ENCODE measurements at regions not wholly inside any gene's neighbourhood (a gene's known extent, or its start where the extent isn't known, plus 50 kb on each side); places are given as distances from the start of the nearest gene placed in this dataset.

- peaks cover 4% of the 10 kb centered on the region for H3K9me3 ChIP-seq (ENCODE audit: low read depth, low read length, poor library complexity, severe bottlenecking)
- ChIA-PET CTCF (no interaction called here), POLR2A (ENCODE audit: low non-redundant PET) (no interaction called here)
- H3K27ac ChIP-seq (ENCODE audit: low read depth, low read length, poor library complexity, severe bottlenecking) = no peak overlapping the region
- no TSS peak for BruUV-seq (replicated peaks)
- no peak for DNase-seq (ENCODE audit: low spot score)
- no peaks in the 10 kb centered on the region for H3K36me3 ChIP-seq (ENCODE audit: insufficient read depth, low read length, poor library complexity, severe bottlenecking)
- no peaks in the 10 kb centered on the region for H3K27me3 ChIP-seq (replicated peaks; ENCODE audit: insufficient read depth, low read depth, low read length, poor library complexity)
- intact Hi-C loops (cut with micrococcal nuclease; ENCODE audit: unreplicated experiment) = no loop called here
- no peak overlapping the region for H3K4me3 ChIP-seq (ENCODE audit: low read depth, low read length, poor library complexity, severe bottlenecking)
- H3K4me1 ChIP-seq (ENCODE audit: insufficient read depth, low read length, poor library complexity, severe bottlenecking) = peaks cover 5% of the 10 kb centered on the region
- TF ChIP-seq, protein P1, sequence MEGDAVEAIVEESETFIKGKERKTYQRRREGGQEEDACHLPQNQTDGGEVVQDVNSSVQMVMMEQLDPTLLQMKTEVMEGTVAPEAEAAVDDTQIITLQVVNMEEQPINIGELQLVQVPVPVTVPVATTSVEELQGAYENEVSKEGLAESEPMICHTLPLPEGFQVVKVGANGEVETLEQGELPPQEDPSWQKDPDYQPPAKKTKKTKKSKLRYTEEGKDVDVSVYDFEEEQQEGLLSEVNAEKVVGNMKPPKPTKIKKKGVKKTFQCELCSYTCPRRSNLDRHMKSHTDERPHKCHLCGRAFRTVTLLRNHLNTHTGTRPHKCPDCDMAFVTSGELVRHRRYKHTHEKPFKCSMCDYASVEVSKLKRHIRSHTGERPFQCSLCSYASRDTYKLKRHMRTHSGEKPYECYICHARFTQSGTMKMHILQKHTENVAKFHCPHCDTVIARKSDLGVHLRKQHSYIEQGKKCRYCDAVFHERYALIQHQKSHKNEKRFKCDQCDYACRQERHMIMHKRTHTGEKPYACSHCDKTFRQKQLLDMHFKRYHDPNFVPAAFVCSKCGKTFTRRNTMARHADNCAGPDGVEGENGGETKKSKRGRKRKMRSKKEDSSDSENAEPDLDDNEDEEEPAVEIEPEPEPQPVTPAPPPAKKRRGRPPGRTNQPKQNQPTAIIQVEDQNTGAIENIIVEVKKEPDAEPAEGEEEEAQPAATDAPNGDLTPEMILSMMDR (conservative IDR thresholded peaks at IDR 0.05; ENCODE audit: low read depth, low read length) = no peak
- TF ChIP-seq EZH2 (IDR thresholded peaks at IDR 0.05; ENCODE audit: borderline replicate concordance, low read depth, low read length, poor library complexity, severe bottlenecking) = no peak
These were observed 383.6 kb downstream of the EPHA7 start for GRCh38 chr6:93035756-93036155.

- ChIA-PET CTCF (no interaction called here), POLR2A (ENCODE audit: low non-redundant PET) (no interaction called here)
- H3K27ac ChIP-seq (ENCODE audit: low read depth, low read length, poor library complexity, severe bottlenecking) = no peak overlapping the region
- DNase-seq (ENCODE audit: low spot score) = no peak
- H3K36me3 ChIP-seq (ENCODE audit: insufficient read depth, low read length, poor library complexity, severe bottlenecking) = no peaks in the 10 kb centered on the region
- no peak for TF ChIP-seq EZH2 (IDR thresholded peaks at IDR 0.05; ENCODE audit: borderline replicate concordance, low read depth, low read length, poor library complexity, severe bottlenecking)
- TF ChIP-seq, protein P1 (conservative IDR thresholded peaks at IDR 0.05; ENCODE audit: low read depth, low read length) = no peak
- no peak overlapping the region for H3K4me3 ChIP-seq (ENCODE audit: low read depth, low read length, poor library complexity, severe bottlenecking)
- H3K27me3 ChIP-seq (replicated peaks; ENCODE audit: insufficient read depth, low read depth, low read length, poor library complexity) = no peaks in the 10 kb centered on the region
- intact Hi-C loops (cut with micrococcal nuclease; ENCODE audit: unreplicated experiment) = no loop called here
- no peaks in the 10 kb centered on the region for H3K9me3 ChIP-seq (ENCODE audit: low read depth, low read length, poor library complexity, severe bottlenecking)
- no peaks in the 10 kb centered on the region for H3K4me1 ChIP-seq (ENCODE audit: insufficient read depth, low read length, poor library complexity, severe bottlenecking)
- BruUV-seq (replicated peaks) = no TSS peak
These were observed 398.0 kb downstream of the EPHA7 start for GRCh38 chr6:93021235-93021915.

DNA sequence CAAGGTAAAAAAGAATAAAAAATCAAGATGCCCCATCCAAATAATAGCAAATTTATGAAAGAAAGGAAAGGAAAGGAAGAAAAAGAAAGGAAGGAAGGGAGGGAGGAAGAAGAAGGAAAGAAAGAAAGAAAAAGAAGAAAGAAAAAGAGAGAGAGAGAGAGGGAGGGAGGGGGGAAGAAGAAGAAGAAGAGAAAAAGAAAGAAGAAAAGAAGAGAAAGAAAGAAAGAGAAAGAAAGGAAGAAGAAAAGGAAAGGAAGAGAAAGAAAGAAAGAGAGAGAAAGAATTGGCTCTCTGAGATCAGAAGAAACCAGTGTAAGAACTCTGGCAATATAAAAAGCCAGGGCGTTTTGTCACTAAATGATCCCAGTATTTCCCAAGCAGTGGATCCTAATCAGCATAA lies 401.7 kb downstream of the EPHA7 start:
- no peak overlapping the region for H3K27ac ChIP-seq (ENCODE audit: low read depth, low read length, poor library complexity, severe bottlenecking)
- no TSS peak for BruUV-seq (replicated peaks)
- CTCF ChIA-PET = interaction anchor here (0.6 to 1.2 kb wide), 2 partner anchors 27 to 238 kb away, joined by 3 to 6 read pairs; no protein-coding TSS in a partner anchor
- no peaks in the 10 kb centered on the region for H3K9me3 ChIP-seq (ENCODE audit: low read depth, low read length, poor library complexity, severe bottlenecking)
- H3K4me3 ChIP-seq (ENCODE audit: low read depth, low read length, poor library complexity, severe bottlenecking) = no peak overlapping the region
- H3K27me3 ChIP-seq (replicated peaks; ENCODE audit: insufficient read depth, low read depth, low read length, poor library complexity) = no peaks in the 10 kb centered on the region
- POLR2A ChIA-PET (ENCODE audit: low non-redundant PET) = no interaction called here
- TF ChIP-seq EZH2 (IDR thresholded peaks at IDR 0.05; ENCODE audit: borderline replicate concordance, low read depth, low read length, poor library complexity, severe bottlenecking) = no peak
- TF ChIP-seq, protein P1 (conservative IDR thresholded peaks at IDR 0.05; ENCODE audit: low read depth, low read length) = no peak
- H3K36me3 ChIP-seq (ENCODE audit: insufficient read depth, low read length, poor library complexity, severe bottlenecking) = no peaks in the 10 kb centered on the region
- no peaks in the 10 kb centered on the region for H3K4me1 ChIP-seq (ENCODE audit: insufficient read depth, low read length, poor library complexity, severe bottlenecking)
- DNase-seq (ENCODE audit: low spot score) = no peak
- intact Hi-C loops (cut with micrococcal nuclease; ENCODE audit: unreplicated experiment) = loop anchor here (5.0 kb wide), 1 partner anchor 205 kb away; no protein-coding TSS in a partner anchor

Data from A673 (cell line).